ENCODE measurements at regions not wholly inside any gene's neighbourhood (a gene's known extent, or its start where the extent isn't known, plus 50 kb on each side); places are given as distances from the start of the nearest gene placed in this dataset.
"Not testable (repeated sequence)": the region's sequence is repeated elsewhere in the genome, so short reads cannot be mapped to it uniquely, and the experiment has no call there.

DNA sequence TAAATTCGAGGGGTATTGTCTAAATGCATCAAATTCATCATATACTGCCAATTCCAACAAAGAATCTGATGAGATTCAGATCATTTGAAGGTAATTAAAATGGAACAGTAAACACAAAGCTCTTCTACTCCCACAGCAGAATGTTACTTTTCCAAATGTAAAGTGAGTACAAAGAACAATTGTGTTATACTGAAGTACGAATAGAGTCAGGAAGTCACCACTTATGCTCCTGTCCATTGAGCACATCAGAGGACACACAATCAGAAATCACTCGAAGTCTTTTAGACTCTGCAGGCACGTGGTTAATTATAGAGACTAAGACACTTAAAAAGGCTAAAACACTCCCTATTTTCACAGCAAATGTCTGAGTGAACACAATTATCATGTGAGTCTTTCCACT lies 388.5 kb upstream of the MIS18BP1 start:
- Mint-ChIP-seq H3K4me1 (no peaks in the 10 kb centered on the region), H3K9me3 (peaks cover 3% of the 10 kb centered on the region), H3K27me3 (no peaks in the 10 kb centered on the region), H3K27ac (no peak overlapping the region), H3K4me3 (no peak overlapping the region), H3K36me3 (no peaks in the 10 kb centered on the region)
- ATAC-seq (ENCODE audit: low read depth) (no peak), DNase-seq (no peak)
- POLR2A ChIA-PET = no interaction called here

DNA sequence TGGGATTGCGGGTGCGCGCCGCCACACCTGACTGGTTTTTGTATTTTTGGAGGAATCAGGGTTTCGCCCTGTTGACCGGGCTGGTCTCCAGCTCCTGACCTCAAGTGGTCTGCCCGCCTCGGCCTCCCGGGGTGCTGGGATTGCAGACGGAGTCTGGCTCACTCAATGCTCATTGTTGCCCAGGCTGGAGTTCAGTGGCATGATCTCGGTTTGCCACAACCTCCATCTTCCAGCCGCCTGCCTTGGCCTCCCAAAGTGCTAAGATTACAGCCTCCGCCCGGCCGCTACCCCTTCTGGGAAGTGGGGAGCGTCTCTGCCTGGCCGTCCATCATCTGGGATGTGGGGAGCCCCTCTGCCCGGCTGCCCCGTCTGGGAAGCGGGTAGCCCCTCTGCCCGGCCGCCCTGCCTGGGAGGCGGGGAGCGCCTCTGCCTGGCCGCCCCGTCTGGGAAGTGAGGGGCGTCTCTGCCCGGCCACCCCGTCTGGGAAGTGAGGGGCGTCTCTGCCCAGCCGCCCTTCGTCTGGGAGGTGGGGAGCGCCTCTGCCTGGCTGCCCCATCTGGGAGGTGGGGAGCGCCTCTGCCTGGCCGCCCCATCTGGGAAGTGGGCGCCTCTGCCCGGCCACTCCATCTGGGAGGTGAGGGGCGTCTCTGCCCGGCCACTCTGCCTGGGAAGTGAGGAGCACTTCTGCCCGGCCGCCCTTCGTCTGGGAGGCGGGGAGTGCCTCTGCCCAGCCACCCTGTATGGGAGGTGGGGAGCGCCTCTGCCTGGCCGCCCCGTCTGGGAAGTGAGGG lies 381.8 kb upstream of the MIS18BP1 start:
- ATAC-seq (ENCODE audit: low read depth); H3K4me3 Mint-ChIP-seq; DNase-seq; H3K27me3 Mint-ChIP-seq; H3K27ac Mint-ChIP-seq; H3K36me3 Mint-ChIP-seq; POLR2A ChIA-PET; H3K4me1 Mint-ChIP-seq; H3K9me3 Mint-ChIP-seq: not testable (repeated sequence)

DNA sequence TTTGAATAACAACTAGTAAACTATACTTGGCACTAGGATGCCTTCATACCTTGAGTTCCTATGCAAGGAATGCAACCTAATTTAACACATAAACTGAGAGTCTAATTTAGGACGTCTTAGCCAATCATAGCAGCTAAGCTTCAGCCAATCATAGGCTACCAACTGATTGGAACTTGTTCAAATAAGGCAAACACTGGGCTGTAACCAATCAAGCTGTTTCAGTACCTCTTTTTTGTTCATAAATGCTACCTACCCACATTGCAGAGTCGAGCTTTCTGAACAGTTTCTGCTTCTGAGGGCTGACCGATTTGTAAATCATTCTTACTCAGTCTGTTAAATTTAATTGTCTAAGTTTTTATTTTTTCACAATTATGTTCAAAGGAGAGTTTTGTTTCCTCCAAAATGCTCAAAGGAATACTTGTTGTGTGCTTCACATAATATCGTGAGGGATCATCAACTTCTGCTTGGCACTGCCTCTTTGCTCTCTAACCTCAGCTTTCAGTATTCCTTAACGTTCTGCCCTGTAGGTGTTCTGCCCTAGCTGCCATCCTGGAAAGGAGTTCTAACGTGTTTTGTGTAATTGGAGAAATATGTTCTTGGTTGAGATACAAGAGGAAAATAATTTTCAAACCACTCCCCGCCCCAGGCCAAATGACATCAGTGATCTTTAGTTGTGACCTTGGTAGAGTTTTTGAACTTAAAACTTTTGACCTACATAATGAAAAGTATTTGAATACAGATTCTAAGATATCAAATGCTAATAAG lies 380.4 kb upstream of the MIS18BP1 start:
- Mint-ChIP-seq H3K36me3 (no peaks in the 10 kb centered on the region), H3K27ac (no peak overlapping the region), H3K4me1 (no peaks in the 10 kb centered on the region), H3K9me3 (peaks cover 3% of the 10 kb centered on the region), H3K27me3 (no peaks in the 10 kb centered on the region), H3K4me3 (no peak overlapping the region)
- POLR2A ChIA-PET = no interaction called here
- DNase-seq (no peak), ATAC-seq (ENCODE audit: low read depth) (no peak)

DNA sequence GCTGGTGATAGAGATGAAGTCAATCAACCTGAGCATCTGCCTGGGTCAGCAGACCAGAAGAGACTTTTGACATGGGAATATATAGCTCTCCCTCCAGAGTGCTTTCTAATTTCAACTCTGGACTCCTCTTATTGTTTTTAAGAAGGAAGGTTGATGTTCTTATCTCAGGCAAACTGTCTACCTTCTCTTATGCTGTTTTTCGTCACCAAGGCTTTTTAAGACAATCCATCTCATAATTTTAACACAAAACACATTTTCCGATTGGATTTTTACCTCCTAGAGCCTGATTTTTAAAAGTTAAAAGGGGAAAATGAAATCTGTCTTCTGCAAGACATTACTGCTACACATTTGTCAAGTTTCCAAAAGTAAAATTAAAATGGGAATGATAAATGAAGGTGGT lies 368.7 kb upstream of the MIS18BP1 start:
- no peak for ATAC-seq (ENCODE audit: low read depth)
- no peak for DNase-seq
- H3K36me3 Mint-ChIP-seq = no peaks in the 10 kb centered on the region

GRCh38 chr14:45619831-45620230 lies 366.8 kb upstream of the MIS18BP1 start:
- Mint-ChIP-seq H3K4me3 (no peak overlapping the region), H3K9me3 (peaks cover 1% of the 10 kb centered on the region), H3K4me1 (no peaks in the 10 kb centered on the region), H3K27me3 (no peaks in the 10 kb centered on the region), H3K27ac (no peak overlapping the region), H3K36me3 (no peaks in the 10 kb centered on the region)
- no peak for ATAC-seq (ENCODE audit: low read depth)
- no peak for DNase-seq
- POLR2A ChIA-PET = no interaction called here

More for the DNA sequence above, 368.7 kb upstream of the MIS18BP1 start:
- H3K27ac Mint-ChIP-seq = no peak overlapping the region
- no peaks in the 10 kb centered on the region for H3K27me3 Mint-ChIP-seq
- peaks cover 1% of the 10 kb centered on the region for H3K9me3 Mint-ChIP-seq
- no peaks in the 10 kb centered on the region for H3K4me1 Mint-ChIP-seq
- POLR2A ChIA-PET = no interaction called here
- no peak overlapping the region for H3K4me3 Mint-ChIP-seq

DNA sequence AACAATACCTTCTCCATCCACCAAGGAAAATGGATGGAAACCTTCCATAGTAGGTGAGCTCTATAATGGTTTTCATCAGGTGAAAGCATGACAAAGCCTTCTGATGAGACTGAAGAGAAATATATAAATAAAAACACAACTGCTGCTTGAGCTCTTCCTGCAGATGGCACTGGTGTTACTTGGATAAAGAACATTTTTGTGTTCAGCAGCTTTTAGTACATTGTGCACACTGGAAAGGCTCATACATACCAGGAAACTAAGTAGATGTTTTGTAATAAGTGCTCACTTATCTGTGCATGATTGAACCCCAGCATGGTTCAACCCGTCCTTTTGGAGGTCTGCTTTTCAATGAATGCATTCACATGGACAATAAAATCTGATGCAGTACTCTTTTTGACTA lies 357.3 kb upstream of the MIS18BP1 start:
- POLR2A ChIA-PET = no interaction called here
- H3K27me3 Mint-ChIP-seq = no peaks in the 10 kb centered on the region
- no peaks in the 10 kb centered on the region for H3K9me3 Mint-ChIP-seq
- no peak overlapping the region for H3K27ac Mint-ChIP-seq
- H3K4me3 Mint-ChIP-seq = no peak overlapping the region
- ATAC-seq (ENCODE audit: low read depth) (no peak), DNase-seq (no peak)
- H3K36me3 Mint-ChIP-seq = no peaks in the 10 kb centered on the region
- no peaks in the 10 kb centered on the region for H3K4me1 Mint-ChIP-seq

GRCh38 chr14:45587142-45587541 lies 334.1 kb upstream of the MIS18BP1 start:
- Mint-ChIP-seq H3K36me3 (no peaks in the 10 kb centered on the region), H3K9me3 (peaks cover 12% of the 10 kb centered on the region), H3K4me1 (no peaks in the 10 kb centered on the region), H3K4me3 (no peak overlapping the region), H3K27me3 (no peaks in the 10 kb centered on the region), H3K27ac (no peak overlapping the region)
- DNase-seq = no peak
- POLR2A ChIA-PET = no interaction called here
- ATAC-seq (ENCODE audit: low read depth) = no peak

DNA sequence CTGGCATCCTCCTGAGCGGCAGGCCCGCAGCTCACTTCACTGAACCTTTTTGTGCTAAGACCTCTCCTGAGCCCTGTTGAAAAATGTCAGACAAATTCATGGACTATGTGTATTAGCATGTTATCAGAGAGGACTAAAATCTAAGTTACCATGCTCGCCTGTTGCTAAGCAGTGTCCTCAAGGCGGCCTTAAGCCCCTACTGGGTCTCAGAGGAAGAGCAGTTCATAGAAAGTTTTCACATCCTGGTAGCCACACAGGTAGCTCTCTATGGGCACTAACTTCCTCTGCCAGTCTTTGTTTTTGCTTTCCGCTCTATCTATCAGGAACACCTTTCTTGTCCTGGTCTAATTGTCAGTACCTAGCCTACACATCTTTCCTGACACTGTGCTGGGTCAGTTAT lies 306.6 kb upstream of the MIS18BP1 start:
- Mint-ChIP-seq H3K4me1 (no peaks in the 10 kb centered on the region), H3K27ac (no peak overlapping the region), H3K27me3 (no peaks in the 10 kb centered on the region), H3K4me3 (no peak overlapping the region), H3K9me3 (no peaks in the 10 kb centered on the region), H3K36me3 (no peaks in the 10 kb centered on the region)
- no peak for ATAC-seq (ENCODE audit: low read depth)
- POLR2A ChIA-PET = no interaction called here
- no peak for DNase-seq

- Mint-ChIP-seq H3K27ac (no peak overlapping the region), H3K4me1 (no peaks in the 10 kb centered on the region), H3K27me3 (no peaks in the 10 kb centered on the region), H3K36me3 (no peaks in the 10 kb centered on the region), H3K9me3 (peaks cover 3% of the 10 kb centered on the region), H3K4me3 (no peak overlapping the region)
- no peak for ATAC-seq (ENCODE audit: low read depth)
- no peak for DNase-seq
- POLR2A ChIA-PET = no interaction called here
These were observed 305.2 kb upstream of the MIS18BP1 start for GRCh38 chr14:45558183-45558582.

DNA sequence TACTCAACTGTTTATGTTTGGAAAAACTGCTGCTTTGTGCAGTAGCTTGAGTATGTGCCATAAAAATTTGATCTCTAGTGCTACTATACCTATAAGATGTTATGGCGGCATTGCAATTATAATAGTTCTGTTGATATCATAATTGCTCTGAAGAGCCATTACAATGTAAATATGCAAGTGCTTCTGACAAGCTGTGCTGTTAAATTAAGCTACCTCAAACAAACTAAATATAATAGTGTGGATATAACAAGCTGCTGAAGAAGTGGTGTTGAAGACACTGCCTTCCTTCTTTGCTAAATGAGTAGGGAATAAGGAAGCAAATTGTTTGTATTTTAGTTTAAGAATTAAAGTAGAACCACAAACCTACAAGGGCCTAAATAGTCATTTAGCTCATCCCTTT lies 301.0 kb upstream of the MIS18BP1 start:
- Mint-ChIP-seq H3K36me3 (no peaks in the 10 kb centered on the region), H3K9me3 (peaks cover 3% of the 10 kb centered on the region), H3K4me3 (no peak overlapping the region), H3K4me1 (no peaks in the 10 kb centered on the region), H3K27me3 (no peaks in the 10 kb centered on the region), H3K27ac (no peak overlapping the region)
- POLR2A ChIA-PET = no interaction called here
- DNase-seq (no peak), ATAC-seq (ENCODE audit: low read depth) (no peak)

DNA sequence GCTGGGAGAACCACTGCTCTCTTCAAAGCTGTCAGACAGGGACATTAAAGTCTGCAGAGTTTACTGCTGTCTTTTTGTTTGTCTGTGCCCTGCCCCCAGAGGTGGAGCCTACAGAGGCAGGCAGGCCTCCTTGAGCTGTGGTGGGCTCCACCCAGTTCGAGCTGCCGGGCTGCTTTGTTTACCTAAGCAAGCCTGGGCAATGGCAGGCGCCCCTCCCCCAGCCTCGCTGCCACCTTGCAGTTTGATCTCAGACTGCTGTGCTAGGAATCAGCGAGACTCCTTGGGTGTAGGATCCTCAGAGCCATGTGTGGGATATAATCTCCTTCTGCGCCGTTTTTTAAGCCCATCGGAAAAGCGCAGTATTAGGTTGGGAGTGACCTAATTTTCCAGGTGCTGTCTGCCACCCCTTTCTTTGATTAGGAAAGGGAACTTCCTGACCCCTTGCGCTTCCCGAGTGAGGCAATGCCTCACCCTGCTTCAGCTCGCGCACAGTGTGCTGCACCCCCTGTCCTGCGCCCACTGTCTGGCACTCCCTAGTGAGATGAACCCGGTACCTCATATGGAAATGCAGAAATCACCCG lies 298.3 kb upstream of the MIS18BP1 start:
- ATAC-seq (ENCODE audit: low read depth); H3K27ac Mint-ChIP-seq; H3K36me3 Mint-ChIP-seq; H3K4me3 Mint-ChIP-seq; H3K4me1 Mint-ChIP-seq; POLR2A ChIA-PET; DNase-seq; H3K9me3 Mint-ChIP-seq; H3K27me3 Mint-ChIP-seq: not testable (repeated sequence)

- no peaks in the 10 kb centered on the region for H3K4me1 Mint-ChIP-seq
- H3K27ac Mint-ChIP-seq = no peak overlapping the region
- POLR2A ChIA-PET = no interaction called here
- peaks cover 6% of the 10 kb centered on the region for H3K9me3 Mint-ChIP-seq
- no peak for DNase-seq
- H3K27me3 Mint-ChIP-seq = no peaks in the 10 kb centered on the region
- ATAC-seq (ENCODE audit: low read depth) = no peak
- H3K4me3 Mint-ChIP-seq = no peak overlapping the region
- no peaks in the 10 kb centered on the region for H3K36me3 Mint-ChIP-seq
These were observed 278.0 kb upstream of the MIS18BP1 start for GRCh38 chr14:45531022-45531421.

GRCh38 chr14:45526715-45527549 lies 273.9 kb upstream of the MIS18BP1 start:
- no peak for DNase-seq
- no peak overlapping the region for H3K27ac Mint-ChIP-seq
- no peaks in the 10 kb centered on the region for H3K27me3 Mint-ChIP-seq
- no peaks in the 10 kb centered on the region for H3K36me3 Mint-ChIP-seq
- no peak for ATAC-seq (ENCODE audit: low read depth)
- POLR2A ChIA-PET = interaction anchor here (0.7 kb wide), 1 partner anchor 239 kb away, joined by 3 read pairs; no protein-coding TSS in a partner anchor
- H3K4me1 Mint-ChIP-seq = no peaks in the 10 kb centered on the region
- H3K4me3 Mint-ChIP-seq = no peak overlapping the region
- peaks cover 3% of the 10 kb centered on the region for H3K9me3 Mint-ChIP-seq

All from activated naive CD8-positive, alpha-beta T cell treated with anti-CD3 and anti-CD28 coated beads, Interleukin-2, amount 10 ng/mL, durations not matched to agents 7 days and 5 days (primary cell).